Neural cell (in vitro differentiated cells): ENCODE measurements at regions not wholly inside any gene's neighbourhood (a gene's known extent, or its start where the extent isn't known, plus 50 kb on each side); places are given as distances from the start of the nearest gene placed in this dataset.

Experiments used
- CTCF ChIP-seq: fragments of 450-650 bp; IDR thresholded peaks from 2 replicates; pipeline ENCODE4 v1.5.1; 2014; ENCODE audit warnings: antibody characterized with exemption, mild to moderate bottlenecking, moderate library complexity; ENCODE audit not compliant: poor library complexity, severe bottlenecking
- EP300 ChIP-seq: fragments of 450-650 bp; conservative IDR thresholded peaks from 2 replicates; pipeline ENCODE4 v1.6.1; 2014; ENCODE audit warnings: antibody characterized with exemption, mild to moderate bottlenecking, moderate library complexity; ENCODE audit not compliant: poor library complexity, severe bottlenecking
- EZH2 ChIP-seq: fragments of 200-600, 300-800 bp; shearing (Covaris generic), sonication (generic); IDR thresholded peaks from 2 replicates; pipeline ENCODE4 v1.6.1; 2014; ENCODE audit warnings: antibody characterized with exemption, low read length, borderline replicate concordance, mild to moderate bottlenecking; ENCODE audit not compliant: insufficient read depth, poor library complexity, severe bottlenecking
- MXI1 ChIP-seq: fragments of 450-650 bp; conservative IDR thresholded peaks from 2 replicates; pipeline ENCODE4 v1.6.1; 2014; ENCODE audit warnings: antibody characterized with exemption, mild to moderate bottlenecking; ENCODE audit not compliant: poor library complexity, severe bottlenecking
- POLR2AphosphoS5 ChIP-seq: IDR thresholded peaks from 2 replicates; pipeline ENCODE4 v1.6.1; 2012
- RAD21 ChIP-seq: fragments of 450-650 bp; conservative IDR thresholded peaks from 2 replicates; pipeline ENCODE4 v1.6.1; 2014; ENCODE audit warnings: antibody characterized with exemption, mild to moderate bottlenecking, moderate library complexity
- SMC3 ChIP-seq: fragments of 450-650 bp; conservative IDR thresholded peaks from 2 replicates; pipeline ENCODE4 v1.6.1; 2014; ENCODE audit warnings: antibody characterized with exemption, mild to moderate bottlenecking, moderate library complexity; ENCODE audit not compliant: poor library complexity
- TAF1 ChIP-seq: IDR thresholded peaks from 2 replicates; pipeline ENCODE4 v1.6.1; 2012; ENCODE audit warnings: low read depth

- no peak for TF ChIP-seq SMC3
- no peak for TF ChIP-seq CTCF
- no peak for TF ChIP-seq POLR2AphosphoS5
- no peak for TF ChIP-seq EP300
- no peak for TF ChIP-seq RAD21
- TF ChIP-seq EZH2 = no peak
- no peak for TF ChIP-seq TAF1
- TF ChIP-seq MXI1 = no peak
Observed at GRCh38 chr20:24791953-24792352, 157.1 kb upstream of the CST7 start.
